ENCODE measurements at regions not wholly inside any gene's neighbourhood (a gene's known extent, or its start where the extent isn't known, plus 50 kb on each side); places are given as distances from the start of the nearest gene placed in this dataset.

DNA sequence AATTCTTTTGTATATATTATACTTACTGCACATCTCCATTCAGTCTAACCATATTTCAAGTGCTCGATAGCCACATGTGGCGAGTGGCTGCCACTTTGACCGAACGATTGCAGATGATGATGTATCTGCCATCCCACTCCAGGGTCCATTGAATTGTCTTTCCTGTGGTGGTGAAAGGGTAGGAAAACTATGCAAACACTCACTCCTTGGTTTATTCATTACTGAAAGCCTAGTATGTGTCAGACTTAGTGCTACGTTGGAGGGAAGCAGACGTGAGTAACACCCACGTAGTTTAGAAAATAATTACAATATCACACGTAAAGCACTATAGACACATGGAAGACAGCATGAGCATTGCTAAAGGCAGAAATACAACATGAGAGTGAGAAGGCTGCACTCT, 353.7 kb downstream of the CSNK1G3 start (continued):
- TF ChIP-seq, protein P1, sequence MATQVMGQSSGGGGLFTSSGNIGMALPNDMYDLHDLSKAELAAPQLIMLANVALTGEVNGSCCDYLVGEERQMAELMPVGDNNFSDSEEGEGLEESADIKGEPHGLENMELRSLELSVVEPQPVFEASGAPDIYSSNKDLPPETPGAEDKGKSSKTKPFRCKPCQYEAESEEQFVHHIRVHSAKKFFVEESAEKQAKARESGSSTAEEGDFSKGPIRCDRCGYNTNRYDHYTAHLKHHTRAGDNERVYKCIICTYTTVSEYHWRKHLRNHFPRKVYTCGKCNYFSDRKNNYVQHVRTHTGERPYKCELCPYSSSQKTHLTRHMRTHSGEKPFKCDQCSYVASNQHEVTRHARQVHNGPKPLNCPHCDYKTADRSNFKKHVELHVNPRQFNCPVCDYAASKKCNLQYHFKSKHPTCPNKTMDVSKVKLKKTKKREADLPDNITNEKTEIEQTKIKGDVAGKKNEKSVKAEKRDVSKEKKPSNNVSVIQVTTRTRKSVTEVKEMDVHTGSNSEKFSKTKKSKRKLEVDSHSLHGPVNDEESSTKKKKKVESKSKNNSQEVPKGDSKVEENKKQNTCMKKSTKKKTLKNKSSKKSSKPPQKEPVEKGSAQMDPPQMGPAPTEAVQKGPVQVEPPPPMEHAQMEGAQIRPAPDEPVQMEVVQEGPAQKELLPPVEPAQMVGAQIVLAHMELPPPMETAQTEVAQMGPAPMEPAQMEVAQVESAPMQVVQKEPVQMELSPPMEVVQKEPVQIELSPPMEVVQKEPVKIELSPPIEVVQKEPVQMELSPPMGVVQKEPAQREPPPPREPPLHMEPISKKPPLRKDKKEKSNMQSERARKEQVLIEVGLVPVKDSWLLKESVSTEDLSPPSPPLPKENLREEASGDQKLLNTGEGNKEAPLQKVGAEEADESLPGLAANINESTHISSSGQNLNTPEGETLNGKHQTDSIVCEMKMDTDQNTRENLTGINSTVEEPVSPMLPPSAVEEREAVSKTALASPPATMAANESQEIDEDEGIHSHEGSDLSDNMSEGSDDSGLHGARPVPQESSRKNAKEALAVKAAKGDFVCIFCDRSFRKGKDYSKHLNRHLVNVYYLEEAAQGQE (IDR thresholded peaks at IDR 0.05) = no peak
- TF ChIP-seq RXRA (IDR thresholded peaks at IDR 0.05) = no peak

DNA sequence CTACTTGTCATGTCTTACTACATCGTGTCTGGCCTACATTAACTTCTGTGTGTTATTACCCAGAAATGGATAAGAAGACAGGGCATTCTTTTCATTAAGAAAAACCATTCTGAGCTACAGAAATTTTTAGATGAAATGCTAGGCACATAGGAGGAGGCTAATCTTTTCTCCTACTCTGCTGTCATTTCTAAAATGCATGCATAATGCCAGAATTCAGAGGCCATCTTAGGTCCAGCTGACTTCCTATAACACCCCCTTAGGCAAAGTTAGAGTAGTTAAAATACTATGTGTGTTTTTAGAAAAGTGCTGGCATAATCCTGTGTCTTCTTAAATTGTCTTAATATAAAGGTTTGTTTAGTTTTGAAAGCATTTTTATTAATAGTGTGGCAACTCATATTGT, 352.6 kb downstream of the CSNK1G3 start:
- no peak overlapping the region for H3K4me3 ChIP-seq (ENCODE audit: low read depth in 1 of 3, low read length in 3 of 3)
- H3K27me3 ChIP-seq (ENCODE audit: control insufficient read depth in 4 of 4, insufficient read depth in 4 of 4, low read length in 3 of 4) = no peaks in the 10 kb centered on the region
- H3K9me3 ChIP-seq (ENCODE audit: control insufficient read depth in 4 of 4, low read length in 3 of 4) = no peaks in the 10 kb centered on the region
- no peaks in the 10 kb centered on the region for H3K36me3 ChIP-seq (ENCODE audit: control insufficient read depth in 4 of 4, insufficient read depth in 3 of 4, low read depth in 1 of 4, low read length in 3 of 4)
- 83% methylated on average over 1 of the region's 1 CpG for WGBS
- no peak overlapping the region for H3K9ac ChIP-seq (ENCODE audit: low read depth in 1 of 2, low read length in 2 of 2)
- TF ChIP-seq SP1 (IDR thresholded peaks at IDR 0.05) (no peak), FOXA2 (IDR thresholded peaks at IDR 0.05) (no peak), HNF4A (conservative IDR thresholded peaks at IDR 0.05) (no peak), RAD21 (IDR thresholded peaks at IDR 0.05) (no peak), YY1 (IDR thresholded peaks at IDR 0.05) (no peak), EGR1 (IDR thresholded peaks at IDR 0.05; ENCODE audit: low read depth in 2 of 2) (no peak), TAF1 (conservative IDR thresholded peaks at IDR 0.05) (no peak), GABPA (IDR thresholded peaks at IDR 0.05 in 1 of 2, conservative IDR thresholded peaks at IDR 0.05 in 1 of 2) (no peak), RXRA (IDR thresholded peaks at IDR 0.05) (no peak), JUND (IDR thresholded peaks at IDR 0.05) (no peak), NR2F2 (IDR thresholded peaks at IDR 0.05) (no peak)
- TF ChIP-seq, protein P1 (IDR thresholded peaks at IDR 0.05) = no peak
- TF ChIP-seq, protein P2, sequence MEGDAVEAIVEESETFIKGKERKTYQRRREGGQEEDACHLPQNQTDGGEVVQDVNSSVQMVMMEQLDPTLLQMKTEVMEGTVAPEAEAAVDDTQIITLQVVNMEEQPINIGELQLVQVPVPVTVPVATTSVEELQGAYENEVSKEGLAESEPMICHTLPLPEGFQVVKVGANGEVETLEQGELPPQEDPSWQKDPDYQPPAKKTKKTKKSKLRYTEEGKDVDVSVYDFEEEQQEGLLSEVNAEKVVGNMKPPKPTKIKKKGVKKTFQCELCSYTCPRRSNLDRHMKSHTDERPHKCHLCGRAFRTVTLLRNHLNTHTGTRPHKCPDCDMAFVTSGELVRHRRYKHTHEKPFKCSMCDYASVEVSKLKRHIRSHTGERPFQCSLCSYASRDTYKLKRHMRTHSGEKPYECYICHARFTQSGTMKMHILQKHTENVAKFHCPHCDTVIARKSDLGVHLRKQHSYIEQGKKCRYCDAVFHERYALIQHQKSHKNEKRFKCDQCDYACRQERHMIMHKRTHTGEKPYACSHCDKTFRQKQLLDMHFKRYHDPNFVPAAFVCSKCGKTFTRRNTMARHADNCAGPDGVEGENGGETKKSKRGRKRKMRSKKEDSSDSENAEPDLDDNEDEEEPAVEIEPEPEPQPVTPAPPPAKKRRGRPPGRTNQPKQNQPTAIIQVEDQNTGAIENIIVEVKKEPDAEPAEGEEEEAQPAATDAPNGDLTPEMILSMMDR (IDR thresholded peaks at IDR 0.05; ENCODE audit: low read depth, low read length, missing input control) = no peak
- TF ChIP-seq, protein P3, sequence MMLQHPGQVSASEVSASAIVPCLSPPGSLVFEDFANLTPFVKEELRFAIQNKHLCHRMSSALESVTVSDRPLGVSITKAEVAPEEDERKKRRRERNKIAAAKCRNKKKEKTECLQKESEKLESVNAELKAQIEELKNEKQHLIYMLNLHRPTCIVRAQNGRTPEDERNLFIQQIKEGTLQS (IDR thresholded peaks at IDR 0.05) = no peak
- TF ChIP-seq, protein P4, sequence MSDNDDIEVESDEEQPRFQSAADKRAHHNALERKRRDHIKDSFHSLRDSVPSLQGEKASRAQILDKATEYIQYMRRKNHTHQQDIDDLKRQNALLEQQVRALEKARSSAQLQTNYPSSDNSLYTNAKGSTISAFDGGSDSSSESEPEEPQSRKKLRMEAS (IDR thresholded peaks at IDR 0.05) = no peak
- DNase-seq (ENCODE audit: low spot score) = no peak
- no peak overlapping the region for H3K27ac ChIP-seq (ENCODE audit: low read depth in 1 of 2, low read length in 2 of 2)
- H3K4me1 ChIP-seq (ENCODE audit: control insufficient read depth in 4 of 4, insufficient read depth in 4 of 4, low read length in 3 of 4) = no peaks in the 10 kb centered on the region
